ENCODE measurements at regions not wholly inside any gene's neighbourhood (a gene's known extent, or its start where the extent isn't known, plus 50 kb on each side); places are given as distances from the start of the nearest gene placed in this dataset.
A peak's percentile ranks its signal among the peaks of the same experiment; 100 is the strongest.

DNA sequence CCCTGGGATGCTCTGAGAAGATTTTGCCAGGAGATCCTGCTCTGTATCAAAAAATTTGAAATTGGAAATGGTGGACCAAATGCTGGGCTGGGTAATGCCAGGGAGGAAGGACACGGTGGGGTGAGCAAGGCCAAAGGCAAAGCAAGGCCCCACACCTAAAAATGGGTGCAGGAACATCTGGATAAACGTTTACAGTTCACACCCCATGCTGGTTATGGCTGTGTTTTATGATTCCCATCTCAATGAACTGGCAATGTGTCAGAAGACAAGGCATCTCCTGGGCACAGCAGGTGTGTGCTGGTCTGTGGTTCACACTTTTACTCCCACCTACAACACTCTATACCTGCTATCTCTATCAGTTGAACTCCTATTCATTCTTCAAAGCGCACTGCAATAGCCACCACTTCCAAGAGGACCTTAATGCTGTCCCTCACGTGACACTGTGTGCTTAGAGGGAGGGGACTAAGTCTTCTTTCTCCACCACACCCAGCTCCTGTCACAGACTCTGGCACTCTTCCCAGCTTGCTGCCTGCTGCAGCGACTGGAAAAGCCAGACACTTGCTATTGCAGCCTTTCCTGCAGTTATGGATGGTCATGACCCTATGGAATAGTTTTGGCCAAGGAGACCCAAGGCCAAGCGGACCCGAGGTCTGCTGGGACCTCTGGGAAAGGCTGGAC, 277.5 kb downstream of the CTTN start:
- DNase-seq (ENCODE audit: low read depth): no peak

GRCh38 chr11:70677232-70677916, 279.0 kb downstream of the CTTN start:
- no peak for DNase-seq (ENCODE audit: low read depth)

- DNase-seq (ENCODE audit: low read depth): no peak
Observed at GRCh38 chr11:70678931-70679900, 280.9 kb downstream of the CTTN start.

- no peak for DNase-seq (ENCODE audit: low read depth)
Observed at GRCh38 chr11:70680781-70681281, 282.5 kb downstream of the CTTN start.

DNA sequence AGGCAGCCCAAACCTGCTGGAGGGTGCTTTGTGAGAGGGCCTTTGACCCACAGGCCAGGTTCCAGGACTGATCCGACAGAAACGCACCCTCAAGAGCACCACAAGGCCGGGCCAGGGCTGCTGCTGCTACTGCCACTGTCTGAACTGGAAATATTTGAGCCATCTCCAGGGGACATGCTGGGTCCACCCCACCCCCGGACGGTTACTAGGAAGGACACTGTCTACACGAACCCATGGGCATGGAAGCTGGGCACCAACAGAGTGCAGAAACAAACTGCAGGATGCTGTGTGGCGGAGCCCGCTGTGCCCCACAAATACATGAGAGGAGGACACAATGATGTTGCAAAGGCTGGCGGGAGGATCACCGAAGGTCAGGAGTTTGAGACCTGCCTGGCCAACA, 283.7 kb downstream of the CTTN start:
- no peak for DNase-seq (ENCODE audit: low read depth)

DNA sequence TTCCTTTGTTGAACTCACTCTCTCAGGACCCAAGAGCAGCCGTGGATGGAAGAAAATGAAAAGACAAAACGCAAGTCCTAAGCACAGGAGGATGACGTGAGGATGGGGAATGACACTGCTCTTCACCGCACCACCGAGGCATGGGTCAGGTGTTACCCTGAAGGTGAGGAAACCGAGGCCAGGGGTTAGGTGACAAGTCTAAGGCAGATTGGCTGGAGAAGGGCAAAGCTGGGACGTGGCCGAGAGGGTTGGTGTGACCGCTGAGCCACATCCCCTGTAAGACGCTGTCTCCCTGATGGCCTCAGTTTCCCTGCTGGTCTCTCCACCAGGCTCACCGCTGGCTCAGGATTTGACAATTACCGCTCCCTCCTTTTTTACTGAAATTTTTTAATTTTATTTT, 284.4 kb downstream of the CTTN start:
- no peak for DNase-seq (ENCODE audit: low read depth)

DNA sequence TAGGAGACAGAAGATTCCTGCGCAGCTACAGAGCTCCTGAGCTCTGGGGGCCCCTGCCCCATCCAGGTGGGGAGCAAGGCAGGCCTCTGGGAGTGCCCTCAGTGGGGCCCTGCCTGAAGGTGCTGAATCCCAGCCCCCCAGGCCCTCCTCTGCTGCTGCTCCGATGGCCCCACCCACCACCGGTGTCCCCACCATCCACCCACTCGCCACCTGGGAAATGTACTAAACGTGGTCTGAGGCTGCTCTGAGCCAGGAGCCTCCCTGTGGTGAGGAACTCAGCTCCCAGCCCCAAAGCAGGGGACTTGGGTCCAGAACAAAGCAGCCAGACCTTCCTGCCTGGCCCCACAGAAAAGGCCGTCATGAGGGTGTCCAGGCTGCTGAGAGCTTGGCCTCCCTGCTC, 289.4 kb downstream of the CTTN start:
- no peak for DNase-seq (ENCODE audit: low read depth)

DNA sequence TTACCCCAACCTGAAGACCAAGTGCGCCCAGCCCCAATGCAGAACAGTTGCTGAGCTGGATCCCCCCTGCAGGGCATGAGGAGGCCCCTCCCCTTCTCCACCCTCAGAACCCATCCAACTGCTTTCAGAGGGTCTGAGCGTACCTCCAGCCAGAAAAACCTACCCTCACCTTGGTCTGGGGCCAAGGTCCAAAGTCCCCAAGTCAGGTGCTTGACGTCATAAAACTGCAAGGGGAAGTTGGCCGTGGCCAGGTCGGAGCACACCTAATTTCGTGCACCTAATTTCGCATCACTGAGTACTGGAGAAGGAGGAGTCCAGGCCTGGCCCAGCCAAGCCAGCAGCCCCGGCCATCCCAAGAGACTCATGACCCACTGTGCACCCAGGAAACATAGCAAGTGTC, 289.8 kb downstream of the CTTN start:
- DNase-seq (ENCODE audit: low read depth): no peak

DNA sequence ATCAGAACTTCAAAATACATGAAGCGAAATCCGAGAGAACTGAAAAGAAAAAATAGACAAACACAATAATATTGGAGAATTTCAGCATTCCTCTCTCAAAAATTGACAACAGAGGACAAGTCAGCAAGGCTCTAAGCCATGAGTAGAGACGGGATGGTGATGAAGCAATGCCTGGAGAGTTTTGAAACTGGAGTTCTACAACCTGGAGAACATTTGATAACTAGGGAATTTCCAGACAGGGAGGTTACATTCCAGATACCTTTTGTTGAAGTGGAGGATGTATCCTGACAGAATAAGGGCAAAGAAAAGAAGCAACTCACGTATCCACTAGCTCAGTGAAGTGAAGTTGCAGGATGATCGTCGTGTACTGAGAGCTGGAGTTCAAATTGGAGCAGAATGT, 291.4 kb downstream of the CTTN start:
- no peak for DNase-seq (ENCODE audit: low read depth)

DNA sequence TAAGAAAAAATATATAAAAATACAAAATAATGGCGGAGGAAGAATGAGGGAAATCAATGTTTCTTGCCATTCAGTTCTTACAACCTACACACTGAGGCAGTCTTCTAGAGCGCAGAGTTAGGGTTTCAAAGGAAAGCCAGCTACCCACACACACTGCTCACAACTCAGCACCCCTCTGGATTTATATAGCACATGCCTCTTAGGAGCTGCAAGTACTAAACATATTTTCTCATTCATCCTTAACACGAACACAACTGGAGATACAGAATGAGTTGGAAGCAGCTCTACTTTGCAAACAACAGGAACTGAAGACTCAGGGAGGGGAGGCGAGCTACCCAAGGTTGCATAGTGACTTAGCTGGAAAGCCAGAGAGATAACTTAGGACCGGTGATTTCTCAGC, 293.8 kb downstream of the CTTN start:
- DNase-seq (ENCODE audit: low read depth): no peak

DNA sequence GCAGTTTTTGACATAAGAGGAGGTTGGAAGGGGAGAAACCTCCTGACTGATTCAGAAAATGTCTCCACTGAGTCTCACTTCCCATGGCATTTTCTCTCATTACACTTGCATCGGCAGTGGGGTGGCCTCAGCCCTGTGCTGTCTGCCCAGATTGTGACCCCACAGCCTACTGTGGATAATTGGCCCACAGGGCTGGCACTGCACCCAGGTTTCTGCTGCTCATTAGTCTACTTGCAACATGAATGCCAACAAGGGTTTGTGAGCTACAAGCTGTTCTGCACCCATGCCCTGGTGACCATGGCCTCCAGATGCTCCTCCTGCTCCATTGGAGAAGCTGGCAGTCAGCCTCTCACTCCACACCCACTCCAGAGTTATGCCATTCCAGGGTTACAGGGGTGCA, 296.0 kb downstream of the CTTN start:
- DNase-seq (ENCODE audit: low read depth): peak; percentile 60

GRCh38 chr11:70695086-70695960, 297.0 kb downstream of the CTTN start:
- peak; percentile 35 for DNase-seq (ENCODE audit: low read depth)

DNA sequence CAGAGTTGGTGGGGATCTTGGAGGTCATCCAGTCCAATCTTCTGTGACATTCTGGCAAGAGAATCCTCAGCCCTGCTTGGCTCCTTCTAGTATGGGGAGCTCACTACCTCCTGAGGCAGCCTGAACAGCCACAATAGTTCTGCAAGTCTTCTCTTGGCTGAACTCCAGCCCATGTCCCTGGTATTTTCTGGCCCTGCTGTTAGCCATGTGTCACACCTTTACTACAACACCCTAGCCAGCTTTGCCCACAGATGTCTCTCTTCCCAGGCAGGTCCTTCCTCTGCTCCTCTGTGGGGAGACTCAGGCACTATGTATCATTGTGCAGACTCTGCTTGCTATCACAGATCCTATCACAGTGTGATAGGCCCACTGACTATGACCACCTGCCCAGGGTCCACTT, 297.7 kb downstream of the CTTN start:
- DNase-seq (ENCODE audit: low read depth): no peak

- no peak for DNase-seq (ENCODE audit: low read depth)
Observed at GRCh38 chr11:70696564-70696963, 298.2 kb downstream of the CTTN start.

- no peak for DNase-seq (ENCODE audit: low read depth)
Observed at GRCh38 chr11:70697701-70698100, 299.4 kb downstream of the CTTN start.

GRCh38 chr11:70698871-70699270, 300.5 kb downstream of the CTTN start:
- no peak for DNase-seq (ENCODE audit: low read depth)

DNA sequence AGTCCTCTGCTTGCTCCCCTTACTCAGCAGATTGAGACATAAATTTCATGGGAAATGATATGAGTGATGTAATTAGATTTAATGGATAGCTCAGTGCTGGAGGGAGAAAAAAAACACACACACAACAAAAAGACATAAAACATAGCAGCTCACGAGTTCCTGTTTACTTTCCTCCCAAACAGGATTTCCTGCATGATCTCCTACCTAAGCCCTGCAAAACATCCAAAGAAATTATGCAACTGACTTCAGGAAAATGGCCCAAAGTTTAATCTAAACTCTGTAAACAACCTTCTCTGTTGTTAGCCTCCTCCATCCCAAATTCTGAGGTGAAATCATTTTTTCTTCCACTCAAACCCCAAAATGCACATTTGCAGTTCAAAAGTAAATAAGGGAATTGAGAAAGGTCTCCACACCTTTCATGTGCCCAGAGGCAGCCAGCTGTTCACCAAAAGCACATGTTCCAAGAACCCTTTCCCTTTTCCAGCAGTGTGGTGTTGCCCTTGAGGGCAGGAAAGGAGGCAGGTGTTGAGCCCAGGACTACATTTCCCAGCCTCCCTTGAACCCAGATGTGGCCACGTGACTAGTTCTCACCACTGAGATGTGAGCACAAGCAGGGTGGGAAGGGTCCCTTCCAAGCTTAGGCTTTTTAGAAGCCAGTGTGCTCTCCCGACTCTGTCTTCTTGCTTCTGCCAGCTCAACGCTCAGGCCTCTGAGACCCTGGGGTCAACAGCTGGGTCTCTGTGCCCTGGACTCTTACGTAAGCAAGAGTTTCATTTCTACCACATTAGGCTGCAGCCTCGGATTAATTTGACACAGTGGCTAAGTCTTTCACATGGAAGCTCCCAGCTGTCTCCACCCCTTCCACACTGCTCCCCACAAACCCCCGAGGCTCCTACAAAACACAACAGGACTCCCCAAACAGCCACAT, 301.2 kb downstream of the CTTN start:
- no peak for DNase-seq (ENCODE audit: low read depth)

GRCh38 chr11:70700453-70700852, 302.1 kb downstream of the CTTN start:
- no peak for DNase-seq (ENCODE audit: low read depth)

DNA sequence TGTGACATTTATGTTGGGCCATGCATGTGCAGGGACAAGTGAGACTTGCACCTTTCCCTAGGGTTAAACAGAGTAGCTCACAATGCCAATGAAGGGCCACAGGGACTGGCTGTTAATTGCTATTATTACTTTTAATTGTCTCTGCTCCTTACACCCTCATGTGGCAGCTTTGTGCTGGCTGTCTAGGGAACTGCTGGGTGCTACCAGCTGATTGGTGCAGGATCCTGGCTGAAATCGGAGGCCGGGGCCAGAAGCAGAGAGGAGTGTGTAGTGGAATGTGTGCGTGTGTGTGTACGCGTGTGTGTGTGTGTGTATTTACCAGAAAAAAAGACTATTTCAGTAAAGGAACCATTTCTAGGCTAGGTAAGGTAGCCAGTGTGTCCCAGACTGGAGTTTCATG, 302.5 kb downstream of the CTTN start:
- DNase-seq (ENCODE audit: low read depth): no peak

- no peak for DNase-seq (ENCODE audit: low read depth)
Observed at GRCh38 chr11:70702040-70702648, 303.8 kb downstream of the CTTN start.

Data from fibroblast of gingiva (primary cell).